GM23338 (cell line): ENCODE measurements at regions not wholly inside any gene's neighbourhood (a gene's known extent, or its start where the extent isn't known, plus 50 kb on each side); places are given as distances from the start of the nearest gene placed in this dataset.

Source experiments
- ATAC-seq: fragments of 200-7000 bp; cut with Tn5 transposase; 3 replicates; pipeline ENCODE4 v1.9.1; 2020
- DNase-seq: peaks from one replicate; pipeline ENCODE4 v3.0.0-alpha.2; 2015; ENCODE audit warnings: low spot score
- H2AFZ ChIP-seq: fragments of 200-600 bp; sonication (generic); 2 replicates; pipeline ENCODE4 v1.8.0; 2016; ENCODE audit warnings: antibody characterized with exemption, mild to moderate bottlenecking, moderate library complexity
- H3F3A ChIP-seq: fragments of 200-600 bp; sonication (generic); replicated peaks from 2 replicates; pipeline ENCODE4 v1.8.0; 2017; ENCODE audit warnings: antibody characterized with exemption, mixed run types, low read depth
- H3K27ac ChIP-seq: fragments of 200-600 bp; sonication (generic); 2 replicates; pipeline ENCODE4 v1.6.1; 2016; ENCODE audit warnings: low read depth
- H3K27me3 ChIP-seq: fragments of 200-600 bp; sonication (generic); 2 replicates; pipeline ENCODE4 v1.8.0; 2016; ENCODE audit warnings: mild to moderate bottlenecking, mixed run types, moderate library complexity; ENCODE audit not compliant: insufficient read depth
- H3K36me3 ChIP-seq: fragments of 200-600 bp; sonication (generic); 2 replicates; pipeline ENCODE4 v1.8.0; 2016; ENCODE audit warnings: mild to moderate bottlenecking; ENCODE audit not compliant: insufficient read depth
- H3K4me1 ChIP-seq: fragments of 200-600 bp; sonication (generic); 2 replicates; pipeline ENCODE4 v1.8.0; 2016; ENCODE audit warnings: mild to moderate bottlenecking, moderate library complexity; ENCODE audit not compliant: insufficient read depth
- H3K4me2 ChIP-seq: fragments of 200-600 bp; sonication (generic); 2 replicates; pipeline ENCODE4 v1.7.1; 2017; ENCODE audit warnings: mixed run types
- H3K4me3 ChIP-seq: fragments of 200-600 bp; sonication (generic); 2 replicates; pipeline ENCODE4 v1.6.1; 2016; ENCODE audit warnings: mixed run types
- H3K79me2 ChIP-seq: fragments of 200-600 bp; sonication (generic); replicated peaks from 2 replicates; pipeline ENCODE4 v1.8.0; 2017; ENCODE audit warnings: mild to moderate bottlenecking; ENCODE audit not compliant: insufficient read depth
- H3K9me2 ChIP-seq: fragments of 200-600 bp; sonication (generic); 2 replicates; pipeline ENCODE4 v1.8.0; 2017; ENCODE audit not compliant: insufficient read depth
- H4K20me1 ChIP-seq: fragments of 200-600 bp; sonication (generic); replicated peaks from 2 replicates; pipeline ENCODE4 v1.8.0; 2017; ENCODE audit warnings: mild to moderate bottlenecking; ENCODE audit not compliant: insufficient read depth
- H3K27ac Mint-ChIP-seq: 2 replicates; pipeline ENCODE4 v1.8.0; 2020; ENCODE audit warnings: inconsistent platforms, mild to moderate bottlenecking, moderate library complexity, mixed read lengths
- H3K27me3 Mint-ChIP-seq: 3 replicates; pipeline ENCODE4 v1.8.0; 2022; ENCODE audit warnings: low read depth, mild to moderate bottlenecking, moderate library complexity, mixed read lengths, inconsistent platforms; ENCODE audit not compliant: insufficient read depth, poor library complexity
- H3K36me3 Mint-ChIP-seq: 3 replicates; pipeline ENCODE4 v1.8.0; 2021; ENCODE audit warnings: low read depth, mild to moderate bottlenecking, inconsistent platforms, moderate library complexity, mixed read lengths
- H3K4me1 Mint-ChIP-seq: 3 replicates; pipeline ENCODE4 v1.8.0; 2020; ENCODE audit warnings: mild to moderate bottlenecking, inconsistent platforms, mixed read lengths
- H3K4me3 Mint-ChIP-seq: 3 replicates; pipeline ENCODE4 v1.8.0; 2021; ENCODE audit warnings: moderate library complexity, mild to moderate bottlenecking, inconsistent platforms, mixed read lengths
- H3K9me3 Mint-ChIP-seq: 3 replicates; pipeline ENCODE4 v1.8.0; 2020; ENCODE audit warnings: moderate library complexity, mild to moderate bottlenecking, inconsistent platforms, mixed read lengths
- CREB1 ChIP-seq: fragments of 250-450 bp; sonication (Bioruptor Pico); IDR thresholded peaks from 2 replicates; pipeline ENCODE4 v1.5.0; 2020; ENCODE audit warnings: low read depth, mild to moderate bottlenecking, moderate library complexity
- EZH2 ChIP-seq: fragments of 200-600 bp; sonication (generic); IDR thresholded peaks from one replicate; pipeline ENCODE4 v1.8.0; 2017; ENCODE audit warnings: antibody characterized with exemption, mild to moderate bottlenecking, low read depth; ENCODE audit not compliant: unreplicated experiment
- EZH2phosphoT487 ChIP-seq: fragments of 200-600 bp; sonication (generic); IDR thresholded peaks from one replicate; pipeline ENCODE4 v1.8.1; 2018; ENCODE audit warnings: antibody characterized with exemption; ENCODE audit not compliant: unreplicated experiment
- JUNB ChIP-seq: IDR thresholded peaks from one replicate; pipeline ENCODE4 v1.6.1; 2016; ENCODE audit warnings: antibody characterized with exemption; ENCODE audit not compliant: unreplicated experiment
- NANOG ChIP-seq: IDR thresholded peaks from 2 replicates; pipeline ENCODE4 v1.6.1; 2016; ENCODE audit warnings: antibody characterized with exemption, borderline replicate concordance
- POLR2AphosphoS5 ChIP-seq: IDR thresholded peaks from 2 replicates; pipeline ENCODE4 v1.6.1; 2016; ENCODE audit warnings: antibody characterized with exemption, low read depth
- ZNF114 ChIP-seq: fragments of 250-450 bp; sonication (Bioruptor Pico); IDR thresholded peaks from 2 replicates; pipeline ENCODE4 v1.5.0; 2020; ENCODE audit warnings: mild to moderate bottlenecking, moderate library complexity
- ZNF331 ChIP-seq: fragments of 250-450 bp; sonication (Bioruptor Pico); IDR thresholded peaks from 2 replicates; pipeline ENCODE4 v1.5.0; 2020; ENCODE audit warnings: low read depth, mild to moderate bottlenecking, moderate library complexity
- ZNF462 ChIP-seq: fragments of 250-450 bp; sonication (Bioruptor Pico); IDR thresholded peaks from 2 replicates; pipeline ENCODE4 v1.5.0; 2020; ENCODE audit warnings: mild to moderate bottlenecking, moderate library complexity
- TF ChIP-seq, protein P1 (sequence below): IDR thresholded peaks from 2 replicates; pipeline ENCODE4 v1.6.1; 2016; ENCODE audit warnings: antibody characterized with exemption

DNA sequence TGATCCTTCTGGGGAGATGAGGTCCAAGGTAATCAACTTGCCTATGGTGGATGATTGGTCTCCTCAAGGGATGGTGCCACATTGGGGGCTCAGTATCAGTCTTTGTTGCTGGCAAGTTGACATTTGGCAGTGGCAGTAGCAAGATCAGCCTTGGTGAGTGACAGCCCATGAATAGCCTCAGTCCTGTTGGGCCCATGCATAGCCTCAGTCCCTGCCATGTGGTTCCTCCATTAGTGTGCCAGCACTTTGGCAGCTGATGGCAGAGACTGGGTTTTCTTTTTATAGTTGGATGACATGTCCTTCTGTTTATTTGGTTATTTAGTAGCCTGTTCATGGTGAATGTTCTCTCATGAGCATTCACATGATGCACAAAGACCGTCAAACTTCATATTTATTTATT lies 179.6 kb downstream of the CBLN1 start (continued):
- TF ChIP-seq ZNF331 (CRISPR knock-in tag) = no peak
- TF ChIP-seq, protein P1, sequence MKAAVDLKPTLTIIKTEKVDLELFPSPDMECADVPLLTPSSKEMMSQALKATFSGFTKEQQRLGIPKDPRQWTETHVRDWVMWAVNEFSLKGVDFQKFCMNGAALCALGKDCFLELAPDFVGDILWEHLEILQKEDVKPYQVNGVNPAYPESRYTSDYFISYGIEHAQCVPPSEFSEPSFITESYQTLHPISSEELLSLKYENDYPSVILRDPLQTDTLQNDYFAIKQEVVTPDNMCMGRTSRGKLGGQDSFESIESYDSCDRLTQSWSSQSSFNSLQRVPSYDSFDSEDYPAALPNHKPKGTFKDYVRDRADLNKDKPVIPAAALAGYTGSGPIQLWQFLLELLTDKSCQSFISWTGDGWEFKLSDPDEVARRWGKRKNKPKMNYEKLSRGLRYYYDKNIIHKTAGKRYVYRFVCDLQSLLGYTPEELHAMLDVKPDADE = no peak
- no peak for TF ChIP-seq JUNB
- TF ChIP-seq ZNF462 (CRISPR knock-in tag) = no peak
- TF ChIP-seq EZH2phosphoT487 = no peak

GRCh38 chr16:49100366-49100765 lies 181.3 kb downstream of the CBLN1 start:
- Histone ChIP-seq H3K27me3 (no peaks in the 10 kb centered on the region), H3K9me2 (peaks cover 21% of the 10 kb centered on the region), H4K20me1 (no peaks in the 10 kb centered on the region), H3K4me1 (no peaks in the 10 kb centered on the region), H3K27ac (no peak overlapping the region), H3K4me2 (no peak overlapping the region), H3K79me2 (no peaks in the 10 kb centered on the region), H3K4me3 (no peak overlapping the region), H2AFZ (no peak overlapping the region), H3F3A (no peaks in the 10 kb centered on the region), H3K36me3 (no peaks in the 10 kb centered on the region)
- no peaks in the 10 kb centered on the region for H3K36me3 Mint-ChIP-seq
- no peaks in the 10 kb centered on the region for H3K4me1 Mint-ChIP-seq
- no peak for ATAC-seq
- no peaks in the 10 kb centered on the region for H3K27me3 Mint-ChIP-seq
- DNase-seq = no peak
- no peak overlapping the region for H3K4me3 Mint-ChIP-seq
- peaks cover 3% of the 10 kb centered on the region; the same call in 1 of the 3 replicates for H3K9me3 Mint-ChIP-seq
- H3K27ac Mint-ChIP-seq = no peak overlapping the region
- TF ChIP-seq CREB1 (CRISPR knock-in tag) (no peak), ZNF114 (no peak), ZNF331 (CRISPR knock-in tag) (no peak), POLR2AphosphoS5 (no peak), NANOG (no peak), JUNB (no peak), EZH2 (no peak)
- TF ChIP-seq, protein P1 = no peak
